Hepatocyte (in vitro differentiated cells): ENCODE measurements at regions not wholly inside any gene's neighbourhood (a gene's known extent, or its start where the extent isn't known, plus 50 kb on each side); places are given as distances from the start of the nearest gene placed in this dataset.
"Not testable (repeated sequence)": the region's sequence is repeated elsewhere in the genome, so short reads cannot be mapped to it uniquely, and the experiment has no call there.

Experiments
- DNase-seq: peaks from one replicate; pipeline ENCODE4 v3.0.0-alpha.2; 2016; ENCODE audit warnings: low spot score
- H2AFZ ChIP-seq: fragments of 200-600 bp; sonication (generic); 2 replicates; pipeline ENCODE4 v1.6.0; 2016; ENCODE audit warnings: antibody characterized with exemption, mild to moderate bottlenecking
- H3K27ac ChIP-seq: fragments of 200-600 bp; sonication (generic); 2 replicates; pipeline ENCODE4 v1.5.1; 2016; ENCODE audit warnings: mild to moderate bottlenecking
- H3K27me3 ChIP-seq: fragments of 200-600 bp; sonication (generic); 2 replicates; pipeline ENCODE4 v1.6.1; 2016
- H3K36me3 ChIP-seq: fragments of 200-600 bp; sonication (generic); replicated peaks from 2 replicates; pipeline ENCODE4 v1.5.1; 2016; ENCODE audit warnings: low read depth; ENCODE audit not compliant: insufficient read depth
- H3K4me1 ChIP-seq: fragments of 200-600 bp; sonication (generic); 2 replicates; pipeline ENCODE4 v1.5.1; 2016; ENCODE audit warnings: mild to moderate bottlenecking, moderate library complexity; ENCODE audit not compliant: insufficient read depth
- H3K4me2 ChIP-seq: fragments of 200-600 bp; sonication (generic); 2 replicates; pipeline ENCODE4 v1.6.0; 2016
- H3K4me3 ChIP-seq: fragments of 200-600 bp; sonication (generic); 2 replicates; pipeline ENCODE4 v1.5.1; 2016; ENCODE audit warnings: mild to moderate bottlenecking
- H3K79me2 ChIP-seq: fragments of 200-600 bp; sonication (generic); 2 replicates; pipeline ENCODE4 v1.6.0; 2017; ENCODE audit warnings: mild to moderate bottlenecking
- H3K9me2 ChIP-seq: fragments of 200-600 bp; sonication (generic); replicated peaks from 2 replicates; pipeline ENCODE4 v1.6.0; 2017; ENCODE audit warnings: mild to moderate bottlenecking; ENCODE audit not compliant: insufficient read depth
- H3K9me3 ChIP-seq: fragments of 200-600 bp; sonication (generic); 2 replicates; pipeline ENCODE4 v1.5.1; 2016; ENCODE audit warnings: low read depth, mild to moderate bottlenecking
- H4K20me1 ChIP-seq: fragments of 200-600 bp; sonication (generic); 2 replicates; pipeline ENCODE4 v1.6.0; 2016; ENCODE audit warnings: mild to moderate bottlenecking; ENCODE audit not compliant: insufficient read depth, poor library complexity, severe bottlenecking
- EZH2 ChIP-seq: fragments of 200-600 bp; sonication (generic); IDR thresholded peaks from 2 replicates; pipeline ENCODE4 v1.6.1; 2016; ENCODE audit warnings: antibody characterized with exemption, mild to moderate bottlenecking, borderline replicate concordance
- EZH2phosphoT487 ChIP-seq: fragments of 200-600 bp; sonication (generic); IDR thresholded peaks from one replicate; pipeline ENCODE4 v1.6.1; 2018; ENCODE audit warnings: antibody characterized with exemption, mild to moderate bottlenecking, low read depth, moderate library complexity; ENCODE audit not compliant: unreplicated experiment, severe bottlenecking
- WGBS: methylation state at CpG from one replicate; pipeline ENCODE4 v1.1.6; 2016; ENCODE audit warnings: low lambda C conversion rate; ENCODE audit errors: missing lambda C conversion rate; 5-methylcytosine and 5-hydroxymethylcytosine counted together
- TF ChIP-seq, protein P1 (sequence below): fragments of 200-600 bp; sonication (generic); IDR thresholded peaks from 2 replicates; pipeline ENCODE4 v1.5.1; 2016; ENCODE audit warnings: antibody characterized with exemption, mild to moderate bottlenecking; ENCODE audit not compliant: poor library complexity

DNA sequence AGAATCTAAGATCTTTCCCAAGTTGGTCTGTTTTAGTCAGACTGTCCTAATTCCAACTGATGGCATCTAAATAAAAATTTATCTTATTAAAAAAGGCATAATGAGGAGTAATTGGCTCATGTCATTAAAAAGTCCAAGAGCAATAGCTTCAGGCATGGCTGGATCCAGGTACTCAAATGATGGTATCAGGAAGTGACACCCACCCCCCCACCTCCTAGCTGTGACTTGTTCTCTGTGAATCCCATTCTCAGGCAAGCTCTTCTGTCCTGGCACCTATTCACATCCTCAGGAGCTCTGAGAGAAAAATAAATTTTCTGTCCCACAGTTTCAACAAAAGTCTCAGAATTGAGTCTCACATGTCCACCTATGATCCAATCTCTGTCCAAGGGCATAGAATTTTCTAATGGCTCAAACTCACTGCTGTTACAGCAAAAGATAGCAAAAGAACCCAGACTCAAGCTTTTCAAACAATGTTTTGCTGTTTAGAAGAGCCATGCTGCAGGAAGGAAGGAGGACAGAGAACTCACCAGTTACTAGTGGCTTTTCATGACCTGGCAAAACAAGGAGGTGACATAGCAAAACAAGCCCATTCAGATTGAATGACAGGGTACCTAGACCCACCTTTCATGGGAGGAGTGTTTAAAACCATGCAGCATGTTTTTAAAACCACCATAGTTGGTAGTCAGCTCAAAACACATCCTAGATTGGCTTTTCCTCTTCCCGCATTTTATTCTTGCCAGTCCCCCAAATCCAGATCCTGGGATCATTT, 496.1 kb downstream of the PREX1 start:
- Histone ChIP-seq H3K4me1 (no peaks in the 10 kb centered on the region), H3K9me2 (no peaks in the 10 kb centered on the region), H3K4me2 (no peak overlapping the region), H3K9me3 (no peaks in the 10 kb centered on the region), H4K20me1 (no peaks in the 10 kb centered on the region), H3K79me2 (no peaks in the 10 kb centered on the region), H3K36me3 (no peaks in the 10 kb centered on the region), H2AFZ (no peak overlapping the region), H3K4me3 (no peak overlapping the region), H3K27me3 (no peaks in the 10 kb centered on the region), H3K27ac (no peak overlapping the region)
- no peak for TF ChIP-seq EZH2
- no peak for TF ChIP-seq EZH2phosphoT487
- TF ChIP-seq, protein P1, sequence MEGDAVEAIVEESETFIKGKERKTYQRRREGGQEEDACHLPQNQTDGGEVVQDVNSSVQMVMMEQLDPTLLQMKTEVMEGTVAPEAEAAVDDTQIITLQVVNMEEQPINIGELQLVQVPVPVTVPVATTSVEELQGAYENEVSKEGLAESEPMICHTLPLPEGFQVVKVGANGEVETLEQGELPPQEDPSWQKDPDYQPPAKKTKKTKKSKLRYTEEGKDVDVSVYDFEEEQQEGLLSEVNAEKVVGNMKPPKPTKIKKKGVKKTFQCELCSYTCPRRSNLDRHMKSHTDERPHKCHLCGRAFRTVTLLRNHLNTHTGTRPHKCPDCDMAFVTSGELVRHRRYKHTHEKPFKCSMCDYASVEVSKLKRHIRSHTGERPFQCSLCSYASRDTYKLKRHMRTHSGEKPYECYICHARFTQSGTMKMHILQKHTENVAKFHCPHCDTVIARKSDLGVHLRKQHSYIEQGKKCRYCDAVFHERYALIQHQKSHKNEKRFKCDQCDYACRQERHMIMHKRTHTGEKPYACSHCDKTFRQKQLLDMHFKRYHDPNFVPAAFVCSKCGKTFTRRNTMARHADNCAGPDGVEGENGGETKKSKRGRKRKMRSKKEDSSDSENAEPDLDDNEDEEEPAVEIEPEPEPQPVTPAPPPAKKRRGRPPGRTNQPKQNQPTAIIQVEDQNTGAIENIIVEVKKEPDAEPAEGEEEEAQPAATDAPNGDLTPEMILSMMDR = no peak
- no peak for DNase-seq
- WGBS = 65% methylated on average over 1 of the region's 1 CpG

DNA sequence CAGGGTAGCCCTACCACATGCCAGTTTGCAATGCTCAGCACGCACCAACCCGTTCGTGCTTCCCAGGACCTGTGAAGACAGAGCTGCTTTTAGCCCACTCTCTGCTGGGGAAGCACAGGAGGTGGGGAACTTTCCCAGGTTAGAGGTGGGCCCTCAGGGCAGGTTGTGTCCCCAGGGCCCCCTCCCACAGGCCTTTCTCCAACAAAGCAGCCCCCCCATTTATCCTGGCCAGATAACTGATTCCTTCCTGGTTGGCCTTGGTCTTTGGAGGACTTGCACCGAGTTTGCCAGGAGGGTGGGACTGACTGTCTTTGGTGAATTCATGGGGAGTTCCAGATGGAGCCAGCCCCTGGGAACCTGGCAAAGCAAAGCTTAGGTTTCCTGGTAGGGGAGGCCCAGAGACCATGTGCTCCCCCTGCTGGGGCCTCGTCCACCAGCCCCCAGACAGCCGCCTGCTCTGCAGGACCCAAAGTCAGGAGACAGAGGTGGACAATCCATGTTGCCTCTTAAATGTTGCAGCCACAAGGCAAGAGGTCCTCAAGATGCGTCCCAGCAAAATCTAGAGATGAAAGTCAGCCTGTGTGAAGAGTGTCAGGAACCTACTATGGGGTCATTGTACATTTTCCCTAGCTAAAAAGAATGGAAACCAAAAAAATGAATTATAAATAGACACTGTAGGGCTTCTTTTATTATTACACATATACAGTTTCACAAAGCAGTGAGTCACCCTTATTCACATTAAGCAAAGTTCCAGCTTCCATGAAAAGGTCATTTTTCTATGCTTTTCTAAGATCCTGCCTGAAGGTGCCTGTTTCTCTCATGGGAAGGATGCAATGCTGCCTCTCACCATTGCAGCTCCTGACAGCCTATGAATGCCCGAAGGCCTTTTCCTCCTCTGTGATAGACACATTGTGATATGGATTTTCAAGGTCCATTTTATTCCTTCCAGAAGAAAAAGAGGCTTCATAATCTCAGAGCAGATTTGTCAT, 497.8 kb downstream of the PREX1 start:
- WGBS = 80% methylated on average over 8 of the region's 8 CpGs
- TF ChIP-seq, protein P1 = peak; percentile 10
- no peak for TF ChIP-seq EZH2
- no peak for DNase-seq
- Histone ChIP-seq H3K9me2 (no peaks in the 10 kb centered on the region), H3K4me3 (no peak overlapping the region), H3K27me3 (no peaks in the 10 kb centered on the region), H4K20me1 (no peaks in the 10 kb centered on the region), H3K4me2 (no peak overlapping the region), H3K4me1 (no peaks in the 10 kb centered on the region), H3K27ac (no peak overlapping the region), H3K36me3 (no peaks in the 10 kb centered on the region), H2AFZ (no peak overlapping the region), H3K9me3 (no peaks in the 10 kb centered on the region), H3K79me2 (no peaks in the 10 kb centered on the region)

DNA sequence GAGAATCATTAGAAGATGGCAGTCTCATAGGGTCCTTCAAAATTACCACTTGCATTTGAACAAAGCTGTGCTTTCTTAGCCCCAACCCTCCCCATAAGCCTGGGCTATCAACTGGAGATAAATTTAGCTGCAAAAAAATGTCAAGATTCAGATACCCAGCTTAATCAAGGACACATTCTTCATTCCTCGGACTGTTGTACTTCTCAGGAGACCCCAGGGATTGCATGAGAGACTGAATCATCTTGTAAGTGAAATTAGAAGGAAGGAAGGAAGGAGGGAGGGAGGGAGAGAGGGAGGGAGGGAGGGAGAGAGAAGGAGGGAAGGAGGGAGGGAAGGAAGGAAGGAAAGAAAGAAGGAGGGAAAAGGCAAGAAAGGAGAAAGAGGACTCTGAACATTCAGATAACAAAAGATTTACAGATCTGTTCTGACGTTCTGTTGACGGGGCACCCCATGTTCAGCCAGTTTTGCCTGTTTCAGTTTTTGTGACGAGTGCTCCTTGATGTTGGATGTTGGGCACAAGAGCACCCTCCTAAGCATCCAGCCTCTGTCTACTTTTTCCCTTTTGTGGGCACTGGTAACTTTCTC, 498.7 kb downstream of the PREX1 start:
- Histone ChIP-seq H3K9me2 (no peaks in the 10 kb centered on the region), H3K9me3 (no peaks in the 10 kb centered on the region), H3K36me3 (no peaks in the 10 kb centered on the region), H4K20me1 (no peaks in the 10 kb centered on the region), H3K79me2 (no peaks in the 10 kb centered on the region), H3K27ac (no peak overlapping the region), H3K4me3 (no peak overlapping the region), H3K4me1 (no peaks in the 10 kb centered on the region), H2AFZ (no peak overlapping the region), H3K4me2 (no peak overlapping the region), H3K27me3 (no peaks in the 10 kb centered on the region)
- no peak for DNase-seq
- TF ChIP-seq EZH2 (no peak), EZH2phosphoT487 (no peak)
- TF ChIP-seq, protein P1 = no peak
- 79% methylated on average over 4 of the region's 4 CpGs for WGBS

DNA sequence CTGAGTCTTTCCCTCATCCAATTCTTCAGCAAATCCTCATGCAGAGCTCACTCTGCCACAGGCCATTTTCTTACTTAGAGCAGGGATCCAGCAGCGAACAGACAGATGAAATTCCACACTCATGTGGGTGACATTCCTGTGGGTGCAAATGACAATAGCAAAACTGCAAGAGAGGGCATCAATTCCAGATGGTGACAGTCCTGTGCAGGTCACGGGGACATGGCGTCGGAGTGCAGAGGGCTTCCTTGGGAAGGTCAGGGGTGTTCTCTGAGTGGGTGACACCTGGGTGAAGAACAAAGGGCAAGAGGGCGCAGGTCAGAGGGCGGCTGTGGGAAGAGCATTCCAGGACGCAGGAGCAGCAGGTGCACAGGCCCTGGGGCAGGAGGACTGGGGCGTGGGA, 500.0 kb downstream of the PREX1 start:
- H3K27ac ChIP-seq, H3K9me3 ChIP-seq, H3K9me2 ChIP-seq, H3K36me3 ChIP-seq, H2AFZ ChIP-seq, H4K20me1 ChIP-seq, H3K4me2 ChIP-seq, H3K27me3 ChIP-seq, H3K79me2 ChIP-seq, H3K4me3 ChIP-seq, DNase-seq, H3K4me1 ChIP-seq: not testable (repeated sequence)
- 80% methylated on average over 7 of the region's 8 CpGs for WGBS
